Transverse colon (tissue), 4 donors: ENCODE measurements at regions not wholly inside any gene's neighbourhood (a gene's known extent, or its start where the extent isn't known, plus 50 kb on each side); places are given as distances from the start of the nearest gene placed in this dataset.

Experiments
- DNase-seq: peaks from one replicate; pipeline ENCODE4 v3.0.0-alpha.2; 2019
- H3K27ac ChIP-seq, 4 donors: fragments of 200-600 bp; sonication (generic); 2 replicates each; pipeline ENCODE4 v1.5.1; 2016 to 2018; ENCODE audit warnings: inconsistent platforms in 4 of 4
- H3K27me3 ChIP-seq: fragments of 200-600 bp; sonication (generic); 2 replicates; pipeline ENCODE4 v1.5.1; 2017; ENCODE audit warnings: inconsistent platforms
- H3K36me3 ChIP-seq, 4 donors: fragments of 200-600 bp; sonication (generic); 2 replicates each; pipeline ENCODE4 v1.5.1; 2017 to 2019; ENCODE audit warnings: inconsistent platforms in 4 of 4
- H3K4me1 ChIP-seq, 4 donors: fragments of 200-600 bp; sonication (generic); 2 replicates each; pipeline ENCODE4 v1.5.1; 2017 to 2020; ENCODE audit warnings: inconsistent platforms in 4 of 4
- H3K4me3 ChIP-seq, 4 donors: fragments of 200-600 bp; sonication (generic); 1 replicate in 1 of 4; 2 replicates in 3 of 4; pipeline versions ENCODE4 v1.5.1 to v1.6.1; 2017 to 2019; ENCODE audit warnings: inconsistent platforms in 4 of 4
- H3K9me3 ChIP-seq, 2 donors: fragments of 200-600 bp; sonication (generic); 2 replicates each; pipeline ENCODE4 v1.5.1; 2017 to 2019; ENCODE audit warnings: inconsistent platforms in 2 of 2
- EP300 ChIP-seq: sonication (generic); formaldehyde crosslinking; IDR thresholded peaks from one replicate; pipeline ENCODE4 v1.6.1; 2017; ENCODE audit warnings: antibody characterized with exemption, low read depth
- POLR2A ChIP-seq: fragments of 450-650 bp; IDR thresholded peaks from one replicate; pipeline ENCODE4 v1.6.1; 2016; ENCODE audit warnings: antibody characterized with exemption, mild to moderate bottlenecking, moderate library complexity
- POLR2AphosphoS5 ChIP-seq, 3 donors: sonication (generic); formaldehyde crosslinking; IDR thresholded peaks; one replicate each; pipeline ENCODE4 v1.6.1; 2016; ENCODE audit warnings: antibody characterized with exemption in 3 of 3
- WGBS, 2 donors: methylation state at CpG; one replicate each; pipeline ENCODE4 v1.1.5; 2018; ENCODE audit warnings: low coverage in 1 of 2; 5-methylcytosine and 5-hydroxymethylcytosine counted together
- in situ Hi-C, 4 donors: fragments of 200-750 bp; cut with MboI; loops; one replicate each; pipeline versions ENCODE4 v1.15.0 to v1.15.1; 2017; ENCODE audit warnings: low sequenced_read_pairs in 3 of 4, low pct_ligation_motif_present in 1 of 4, low pct_unique_long_range_greater_than_20kb in 1 of 4
- intact Hi-C: fragments of 100-400 bp; cut with DNase I; formaldehyde crosslinking; loops from one replicate; pipeline ENCODE4 v1.15.1; 2023; ENCODE audit warnings: low total_unique reads
- TF ChIP-seq, protein P1 (sequence below), 5 experiments: fragments of 200-600 bp in 3 of 5; fragments of 450-650 bp in 2 of 5; sonication (generic) in 3 of 5; IDR thresholded peaks; 1 replicate in 2 of 5; 2 replicates in 3 of 5; pipeline ENCODE4 v1.5.1; 2016 to 2017; ENCODE audit warnings: antibody characterized with exemption in 5 of 5, inconsistent platforms in 3 of 5, mild to moderate bottlenecking in 2 of 5, moderate library complexity in 1 of 5

GRCh38 chr12:4197922-4198763 is 75.4 kb upstream of the CCND2 start:
- no peaks in the 10 kb centered on the region for H3K27me3 ChIP-seq
- no peak for DNase-seq
- intact Hi-C loops (no loop called here), in situ Hi-C loops (no loop called here)
- H3K9me3 ChIP-seq: no peaks in the 10 kb centered on the region
- no peak overlapping the region for H3K4me3 ChIP-seq
- H3K36me3 ChIP-seq: no peaks in the 10 kb centered on the region
- TF ChIP-seq EP300 (no peak), POLR2A (no peak), POLR2AphosphoS5 (IDR thresholded peaks at IDR 0.05) (no peak)
- TF ChIP-seq, protein P1, sequence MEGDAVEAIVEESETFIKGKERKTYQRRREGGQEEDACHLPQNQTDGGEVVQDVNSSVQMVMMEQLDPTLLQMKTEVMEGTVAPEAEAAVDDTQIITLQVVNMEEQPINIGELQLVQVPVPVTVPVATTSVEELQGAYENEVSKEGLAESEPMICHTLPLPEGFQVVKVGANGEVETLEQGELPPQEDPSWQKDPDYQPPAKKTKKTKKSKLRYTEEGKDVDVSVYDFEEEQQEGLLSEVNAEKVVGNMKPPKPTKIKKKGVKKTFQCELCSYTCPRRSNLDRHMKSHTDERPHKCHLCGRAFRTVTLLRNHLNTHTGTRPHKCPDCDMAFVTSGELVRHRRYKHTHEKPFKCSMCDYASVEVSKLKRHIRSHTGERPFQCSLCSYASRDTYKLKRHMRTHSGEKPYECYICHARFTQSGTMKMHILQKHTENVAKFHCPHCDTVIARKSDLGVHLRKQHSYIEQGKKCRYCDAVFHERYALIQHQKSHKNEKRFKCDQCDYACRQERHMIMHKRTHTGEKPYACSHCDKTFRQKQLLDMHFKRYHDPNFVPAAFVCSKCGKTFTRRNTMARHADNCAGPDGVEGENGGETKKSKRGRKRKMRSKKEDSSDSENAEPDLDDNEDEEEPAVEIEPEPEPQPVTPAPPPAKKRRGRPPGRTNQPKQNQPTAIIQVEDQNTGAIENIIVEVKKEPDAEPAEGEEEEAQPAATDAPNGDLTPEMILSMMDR (IDR thresholded peaks at IDR 0.05): no peak
- H3K27ac ChIP-seq: no peak overlapping the region
- WGBS, 2 donors: 89% methylated on average over 3 to 11 of the region's 11 CpGs
- H3K4me1 ChIP-seq: no peaks in the 10 kb centered on the region

- 90 to 97% methylated on average over 2 to 8 of the region's 8 CpGs for WGBS, 2 donors
- Histone ChIP-seq H3K27ac (no peak overlapping the region), H3K4me1 (no peaks in the 10 kb centered on the region), H3K36me3 (no peaks in the 10 kb centered on the region), H3K27me3 (no peaks in the 10 kb centered on the region), H3K4me3 (no peak overlapping the region), H3K9me3 (no peaks in the 10 kb centered on the region)
- no peak for DNase-seq
- intact Hi-C loops (no loop called here), in situ Hi-C loops (no loop called here)
- TF ChIP-seq, protein P1 (IDR thresholded peaks at IDR 0.05): no peak
- no peak for TF ChIP-seq POLR2A
- TF ChIP-seq EP300: no peak
- no peak for TF ChIP-seq POLR2AphosphoS5 (IDR thresholded peaks at IDR 0.05)
These were observed 76.6 kb upstream of the CCND2 start for GRCh38 chr12:4196805-4197420.

DNA sequence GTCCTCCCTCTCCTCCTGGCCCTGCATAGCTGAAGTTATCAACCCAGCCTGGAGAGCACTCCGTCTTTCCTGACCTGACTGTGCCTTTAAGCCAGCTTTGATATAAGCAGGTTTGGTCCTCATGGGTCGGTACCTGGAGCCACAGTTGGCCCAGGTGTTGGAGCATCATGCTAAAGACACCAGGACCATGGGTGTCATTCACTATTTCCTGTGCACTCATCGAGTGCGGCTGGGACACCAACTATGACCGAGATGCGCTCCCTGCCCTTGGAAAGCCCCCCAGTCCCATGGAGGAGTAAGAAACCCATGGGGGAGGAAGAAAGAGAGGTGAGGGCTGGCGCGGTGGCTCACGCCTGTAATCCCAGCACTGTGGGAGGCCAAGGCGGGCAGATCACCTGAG is 78.9 kb upstream of the CCND2 start:
- Histone ChIP-seq H3K27me3 (no peaks in the 10 kb centered on the region), H3K4me3 (no peak overlapping the region), H3K9me3 (no peaks in the 10 kb centered on the region), H3K27ac (no peak overlapping the region), H3K36me3 (no peaks in the 10 kb centered on the region), H3K4me1 (no peaks in the 10 kb centered on the region)
- 89% methylated on average over 10 of the region's 10 CpGs; no CpG with 5 or more reads in 1 of the 2 donors for WGBS, 2 donors
- in situ Hi-C loops: no loop called here
- no peak for TF ChIP-seq POLR2A
- TF ChIP-seq EP300: no peak
- TF ChIP-seq POLR2AphosphoS5 (IDR thresholded peaks at IDR 0.05): no peak
- no peak for DNase-seq
- intact Hi-C loops: no loop called here

DNA sequence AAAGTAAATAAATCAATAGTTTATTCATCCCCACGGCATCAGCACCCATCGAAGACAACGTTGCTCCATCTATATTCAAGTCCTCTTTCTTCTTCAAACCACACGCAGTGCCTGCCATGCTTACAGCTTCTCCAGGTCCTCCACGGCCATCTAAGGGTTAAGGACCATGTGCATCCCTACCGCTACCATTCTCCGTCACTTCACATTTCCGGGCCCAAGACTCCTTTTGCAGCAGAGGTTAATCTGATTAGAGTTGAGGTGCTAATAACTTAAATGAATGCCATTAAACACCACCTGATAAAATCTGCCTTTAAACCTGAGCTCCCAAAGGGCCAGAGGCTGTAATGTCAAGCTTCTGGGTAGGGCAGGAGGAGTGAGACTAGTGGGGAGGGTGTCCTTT is 79.7 kb upstream of the CCND2 start:
- in situ Hi-C loops: no loop called here
- DNase-seq: no peak
- Histone ChIP-seq H3K27me3 (no peaks in the 10 kb centered on the region), H3K4me3 (no peak overlapping the region), H3K9me3 (no peaks in the 10 kb centered on the region), H3K27ac (no peak overlapping the region), H3K36me3 (no peaks in the 10 kb centered on the region), H3K4me1 (no peaks in the 10 kb centered on the region)
- TF ChIP-seq, protein P1 (IDR thresholded peaks at IDR 0.05): no peak
- TF ChIP-seq POLR2AphosphoS5 (IDR thresholded peaks at IDR 0.05): no peak
- WGBS, 2 donors: 38 to 68% methylated on average over 7 to 8 of the region's 8 CpGs
- intact Hi-C loops: no loop called here
